HepG2 (cell line): ENCODE measurements at regions not wholly inside any gene's neighbourhood (a gene's known extent, or its start where the extent isn't known, plus 50 kb on each side); places are given as distances from the start of the nearest gene placed in this dataset.

Source experiments
- ATAC-seq: fragments of 200-7000 bp; cut with Tn5 transposase; 3 replicates; pipeline ENCODE4 v1.9.1; 2020; ENCODE audit warnings: mild to moderate bottlenecking, moderate library complexity
- BruUV-seq: library from RNA; stranded (reverse); fragments of 400-500 nt; replicated peaks from 2 replicates; lab custom pipeline; 2021; lab: Mats Ljungman, UMichigan
- CTCF ChIA-PET: fragments of 300-600 bp; formaldehyde crosslinking; extraction: SDS; loops from one replicate; lab custom pipeline; 2021; ENCODE audit warnings: low total read pairs, inconsistent platforms, low intra/inter-chr PET ratio; lab: Yijun Ruan, JAX
- POLR2A ChIA-PET: fragments of 350-600 bp; sonication (Branson Sonifier 250); formaldehyde crosslinking; loops from one replicate; lab custom pipeline; 2020; ENCODE audit warnings: antibody characterized with exemption, inconsistent platforms; lab: Yijun Ruan, JAX
- DNase-seq: peaks from one replicate; pipeline ENCODE4 v3.0.0-alpha.2; 2015; ENCODE audit warnings: low spot score
- FAIRE-seq: peaks from 3 replicates; lab custom pipeline; 2011; peaks lifted over from hg19 to GRCh38; lab: Jason Lieb, UNC
- H2AFZ ChIP-seq: one replicate; pipeline ENCODE4 v1.6.1; 2011; ENCODE audit warnings: low read length, inconsistent platforms
- H3K27ac ChIP-seq: fragments of 300-600 bp; 3 replicates; pipeline ENCODE4 v1.8.0; 2011; ENCODE audit warnings: mixed run types, mild to moderate bottlenecking, mixed read lengths, low read length, inconsistent platforms; ENCODE audit not compliant: insufficient read depth; ENCODE audit errors: extremely low read length
- H3K27me3 ChIP-seq, 2 experiments: fragments of 200-600 bp in 1 of 2; 2 replicates in 1 of 2; 3 replicates in 1 of 2; pipeline versions ENCODE4 v1.6.0 to v1.8.0; 2011; ENCODE audit warnings: low read length in 2 of 2, mild to moderate bottlenecking in 2 of 2, moderate library complexity in 2 of 2, inconsistent platforms in 1 of 2; ENCODE audit not compliant: insufficient read depth in 2 of 2, control insufficient read depth in 1 of 2
- H3K36me3 ChIP-seq, 2 experiments: fragments of 200-600 bp in 1 of 2; replicated peaks in 1 of 2; 2 replicates in 1 of 2; 3 replicates in 1 of 2; pipeline versions ENCODE4 v1.5.1 to v1.8.0; 2011; ENCODE audit warnings: low read length in 2 of 2, inconsistent platforms in 1 of 2; ENCODE audit not compliant: insufficient read depth in 2 of 2, control insufficient read depth in 1 of 2
- H3K4me1 ChIP-seq: 2 replicates; pipeline ENCODE4 v1.5.1; 2012; ENCODE audit warnings: low read length, inconsistent platforms; ENCODE audit not compliant: insufficient read depth
- H3K4me2 ChIP-seq: 2 replicates; pipeline ENCODE4 v1.6.0; 2011; ENCODE audit warnings: low read depth, low read length, inconsistent platforms
- H3K4me3 ChIP-seq, 3 experiments: fragments of 200-600 bp in 1 of 3; sonication (generic), shearing (Covaris generic) in 1 of 3; replicated peaks in 1 of 3; 2 replicates each; pipeline ENCODE4 v1.5.1; 2011 to 2016; ENCODE audit warnings: low read length in 3 of 3, inconsistent platforms in 2 of 3, low read depth in 2 of 3, mild to moderate bottlenecking in 2 of 3, control low read depth in 1 of 3, mixed read lengths in 1 of 3; ENCODE audit not compliant: insufficient read depth in 1 of 3
- H3K79me2 ChIP-seq: one replicate; pipeline ENCODE4 v1.6.1; 2011; ENCODE audit warnings: low read length, inconsistent platforms; ENCODE audit not compliant: insufficient read depth
- H3K9ac ChIP-seq: 2 replicates; pipeline ENCODE4 v1.6.0; 2011; ENCODE audit warnings: mild to moderate bottlenecking, low read depth, low read length, inconsistent platforms; ENCODE audit not compliant: insufficient read depth
- H3K9me3 ChIP-seq: 2 replicates; pipeline ENCODE4 v1.5.1; 2012; ENCODE audit warnings: mild to moderate bottlenecking, low read length
- H4K20me1 ChIP-seq: 2 replicates; pipeline ENCODE4 v1.6.0; 2011; ENCODE audit warnings: inconsistent platforms, mild to moderate bottlenecking, low read length, moderate library complexity; ENCODE audit not compliant: insufficient read depth
- ARHGAP35 ChIP-seq: sonication (generic); formaldehyde crosslinking; IDR thresholded peaks from 2 replicates; pipeline ENCODE4 v1.9.0; 2022; ENCODE audit warnings: mild to moderate bottlenecking, inconsistent platforms, moderate library complexity, missing genetic modification reagents, borderline replicate concordance
- BRF2 ChIP-seq: sonication (generic); formaldehyde crosslinking; IDR thresholded peaks from 2 replicates; pipeline ENCODE4 v1.8.1; 2022; ENCODE audit warnings: mild to moderate bottlenecking, missing genetic modification reagents
- CEBPB ChIP-seq: IDR thresholded peaks from 2 replicates; pipeline ENCODE4 v1.6.1; 2011; ENCODE audit warnings: low read depth, low read length, improper control_type of control experiment, borderline replicate concordance
- HHEX ChIP-seq: IDR thresholded peaks from 2 replicates; pipeline ENCODE4 v1.6.1; 2016; ENCODE audit warnings: control low read depth
- NFE2L2 ChIP-seq: fragments of 150-350 bp; IDR thresholded peaks from 2 replicates; pipeline ENCODE4 v1.6.1; 2014; ENCODE audit warnings: low read length
- SALL2 ChIP-seq: sonication (generic); formaldehyde crosslinking; IDR thresholded peaks from 2 replicates; pipeline ENCODE4 v1.8.1; 2023; ENCODE audit warnings: mild to moderate bottlenecking, missing genetic modification reagents, inconsistent platforms
- SIX4 ChIP-seq: sonication (generic); formaldehyde crosslinking; IDR thresholded peaks from 2 replicates; pipeline ENCODE4 v1.4.0; 2020; ENCODE audit warnings: missing genetic modification reagents
- SRY ChIP-seq: sonication (generic); formaldehyde crosslinking; IDR thresholded peaks from 2 replicates; pipeline ENCODE4 v1.8.0; 2022; ENCODE audit warnings: mild to moderate bottlenecking, missing genetic modification reagents
- TRAFD1 ChIP-seq: sonication (generic); formaldehyde crosslinking; IDR thresholded peaks from 2 replicates; pipeline ENCODE4 v1.5.1; 2020; ENCODE audit warnings: missing genetic modification reagents, mild to moderate bottlenecking, borderline replicate concordance
- ZBTB4 ChIP-seq: sonication (generic); formaldehyde crosslinking; IDR thresholded peaks from 2 replicates; pipeline ENCODE4 v1.4.0; 2020; ENCODE audit warnings: missing genetic modification reagents, mild to moderate bottlenecking, borderline replicate concordance
- ZNF780A ChIP-seq: sonication (generic); formaldehyde crosslinking; IDR thresholded peaks from 2 replicates; pipeline ENCODE4 v1.8.0; 2022; ENCODE audit warnings: mild to moderate bottlenecking, missing genetic modification reagents, moderate library complexity
- ZNF790 ChIP-seq: sonication (generic); formaldehyde crosslinking; IDR thresholded peaks from 2 replicates; pipeline ENCODE4 v1.8.0; 2022; ENCODE audit warnings: missing genetic modification reagents, mild to moderate bottlenecking, borderline replicate concordance
- whole genome bisulfite sequencing: methylation state at CpG from one replicate; pipeline ENCODE4 v1.1.6; 2017; ENCODE audit warnings: low lambda C conversion rate; 5-methylcytosine and 5-hydroxymethylcytosine counted together
- in situ Hi-C: cut with HindIII; loops from 2 replicates; pipeline ENCODE4 v1.10.0; 2017; ENCODE audit warnings: low pct_unique_long_range_greater_than_20kb; ENCODE audit not compliant: extremely low pct_ligation_motif_present
- intact Hi-C: fragments of 100-400 bp; cut with micrococcal nuclease; formaldehyde crosslinking; loops from one replicate; pipeline ENCODE4 v1.10.0; 2022; ENCODE audit not compliant: unreplicated experiment

- ChIA-PET POLR2A (interaction anchor here (1.2 kb wide), 1 partner anchor 8 kb away, joined by 3 read pairs; no protein-coding TSS in a partner anchor), CTCF (no interaction called here)
- H2AFZ ChIP-seq, result no peak overlapping the region
- H3K4me2 ChIP-seq, result no peak overlapping the region
- no TSS peak for BruUV-seq
- H3K4me3 ChIP-seq, result no peak overlapping the region
- ATAC-seq, result no peak
- no peaks in the 10 kb centered on the region for H3K36me3 ChIP-seq
- peaks cover 19% of the 10 kb centered on the region for H3K4me1 ChIP-seq
- H3K9me3 ChIP-seq, result no peaks in the 10 kb centered on the region
- H3K79me2 ChIP-seq, result no peaks in the 10 kb centered on the region
- H3K9ac ChIP-seq, result no peak overlapping the region
- H3K27ac ChIP-seq, result no peak overlapping the region
- H4K20me1 ChIP-seq, result no peaks in the 10 kb centered on the region
- no peak for TF ChIP-seq BRF2 (CRISPR knock-in tag)
- TF ChIP-seq TRAFD1 (CRISPR knock-in tag), result no peak
- TF ChIP-seq CEBPB, result peak; percentile 76
- TF ChIP-seq, all 625 proteins: peak for 1
- peaks cover 0 to 21% of the 10 kb centered on the region in 2 experiments; a peak in 2 of 5 replicates for H3K27me3 ChIP-seq
- FAIRE-seq (no peak), DNase-seq (no peak)
- intact Hi-C loops (no loop called here), in situ Hi-C loops (no loop called here)
- 40% methylated on average over 9 of the region's 9 CpGs for WGBS
Observed at GRCh38 chr13:24007979-24008620, 110.8 kb upstream of the C1QTNF9B start.

DNA sequence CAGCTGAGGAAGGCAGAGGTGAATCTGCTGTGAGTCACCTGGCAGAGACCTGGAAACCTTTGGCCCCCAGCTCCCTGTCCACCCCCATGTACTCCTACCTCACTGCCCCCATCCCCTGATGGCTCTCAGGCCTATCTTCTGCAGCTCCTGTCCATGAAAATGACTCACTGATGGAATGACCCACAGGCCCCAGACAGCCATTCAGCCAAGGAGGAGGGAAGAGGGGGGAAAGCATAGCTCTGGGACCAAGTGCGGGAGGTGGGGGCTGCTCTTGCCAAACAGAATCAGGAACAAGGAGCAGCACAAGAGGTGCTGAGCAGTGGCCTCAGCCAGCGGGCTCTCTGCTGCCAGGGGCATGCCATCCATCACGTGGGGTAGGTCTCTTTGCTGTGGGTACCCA lies 111.4 kb upstream of the C1QTNF9B start:
- POLR2A ChIA-PET, result no interaction called here
- TF ChIP-seq HHEX (CRISPR knock-in tag) (no peak), SALL2 (no peak), ZBTB4 (CRISPR knock-in tag) (no peak), SRY (CRISPR knock-in tag) (no peak), ZNF790 (CRISPR knock-in tag) (no peak), ZNF780A (CRISPR knock-in tag) (no peak), ARHGAP35 (CRISPR knock-in tag) (no peak), NFE2L2 (no peak), SIX4 (CRISPR knock-in tag) (no peak)

More for the DNA sequence above, 111.4 kb upstream of the C1QTNF9B start:
- no peaks in the 10 kb centered on the region for H3K36me3 ChIP-seq
- peaks cover 18% of the 10 kb centered on the region for H3K4me1 ChIP-seq
- H3K79me2 ChIP-seq, result no peaks in the 10 kb centered on the region
- in situ Hi-C loops (no loop called here), intact Hi-C loops (no loop called here)
- H3K9me3 ChIP-seq, result no peaks in the 10 kb centered on the region
- H3K27me3 ChIP-seq, result peaks cover 0 to 23% of the 10 kb centered on the region in 2 experiments; a peak in 3 of 5 replicates
- no peaks in the 10 kb centered on the region for H4K20me1 ChIP-seq
- CTCF ChIA-PET, result no interaction called here
- H2AFZ ChIP-seq, result no peak overlapping the region
- WGBS, result 14% methylated on average over 3 of the region's 3 CpGs
- no TSS peak for BruUV-seq
- H3K27ac ChIP-seq, result no peak overlapping the region
- no peak overlapping the region for H3K9ac ChIP-seq
- ATAC-seq, result no peak
- no peak for DNase-seq
- no peak for FAIRE-seq
- H3K4me3 ChIP-seq, result no peak overlapping the region
- H3K4me2 ChIP-seq, result no peak overlapping the region
